Progenitor cell of endocrine pancreas (in vitro differentiated cells): ENCODE measurements at regions not wholly inside any gene's neighbourhood (a gene's known extent, or its start where the extent isn't known, plus 50 kb on each side); places are given as distances from the start of the nearest gene placed in this dataset.
"Not testable (repeated sequence)": the region's sequence is repeated elsewhere in the genome, so short reads cannot be mapped to it uniquely, and the experiment has no call there.

Source experiments
- DNase-seq: peaks from one replicate; pipeline ENCODE4 v3.0.0; 2021; ENCODE audit warnings: low spot score; ENCODE audit not compliant: unreplicated experiment
- H3K27ac Mint-ChIP-seq: 2 replicates; pipeline ENCODE4 v1.8.0; 2021; ENCODE audit warnings: mild to moderate bottlenecking, moderate library complexity, mixed read lengths
- H3K27me3 Mint-ChIP-seq: 2 replicates; pipeline ENCODE4 v1.8.0; 2021; ENCODE audit warnings: mixed read lengths
- H3K36me3 Mint-ChIP-seq: 2 replicates; pipeline ENCODE4 v1.8.0; 2022; ENCODE audit warnings: mixed read lengths; ENCODE audit not compliant: insufficient read depth
- H3K4me1 Mint-ChIP-seq: 2 replicates; pipeline ENCODE4 v1.8.0; 2021; ENCODE audit warnings: low read depth, mixed read lengths
- H3K4me3 Mint-ChIP-seq: 2 replicates; pipeline ENCODE4 v1.8.0; 2021; ENCODE audit warnings: low read depth, mild to moderate bottlenecking, moderate library complexity, mixed read lengths
- H3K9me3 Mint-ChIP-seq: 2 replicates; pipeline ENCODE4 v1.8.0; 2021; ENCODE audit warnings: low read depth, mixed read lengths
- CTCF ChIP-seq: fragments of 200-600 bp; sonication (generic); IDR thresholded peaks from one replicate; pipeline ENCODE4 v1.5.0; 2021; ENCODE audit warnings: antibody characterized with exemption, mild to moderate bottlenecking; ENCODE audit not compliant: unreplicated experiment

GRCh38 chr3:177629276-177629675, 432.0 kb upstream of the TBL1XR1 start:
- Mint-ChIP-seq H3K4me3 (no peak overlapping the region), H3K36me3 (no peaks in the 10 kb centered on the region), H3K27me3 (no peaks in the 10 kb centered on the region), H3K27ac (no peak overlapping the region), H3K4me1 (no peaks in the 10 kb centered on the region), H3K9me3 (peaks cover 19% of the 10 kb centered on the region)
- TF ChIP-seq CTCF = no peak
- no peak for DNase-seq

- Mint-ChIP-seq H3K27ac (no peak overlapping the region), H3K9me3 (peaks cover 19% of the 10 kb centered on the region), H3K4me3 (no peak overlapping the region), H3K27me3 (no peaks in the 10 kb centered on the region), H3K4me1 (no peaks in the 10 kb centered on the region), H3K36me3 (no peaks in the 10 kb centered on the region)
- no peak for TF ChIP-seq CTCF
- no peak for DNase-seq
Observed at GRCh38 chr3:177633671-177634207, 436.5 kb upstream of the TBL1XR1 start.

- H3K4me3 Mint-ChIP-seq, H3K27me3 Mint-ChIP-seq, H3K27ac Mint-ChIP-seq, DNase-seq, H3K36me3 Mint-ChIP-seq, H3K4me1 Mint-ChIP-seq: not testable (repeated sequence)
- H3K9me3 Mint-ChIP-seq = peaks cover 21% of the 10 kb centered on the region
Observed at GRCh38 chr3:177635601-177636106, 438.4 kb upstream of the TBL1XR1 start.

- no peak for TF ChIP-seq CTCF
- DNase-seq = no peak
- peaks cover 17% of the 10 kb centered on the region for H3K9me3 Mint-ChIP-seq
- H3K27ac Mint-ChIP-seq = no peak overlapping the region
- H3K36me3 Mint-ChIP-seq = no peaks in the 10 kb centered on the region
- no peaks in the 10 kb centered on the region for H3K27me3 Mint-ChIP-seq
- H3K4me3 Mint-ChIP-seq = no peak overlapping the region
- H3K4me1 Mint-ChIP-seq = peaks cover 2% of the 10 kb centered on the region
Observed at GRCh38 chr3:177640319-177640965, 443.2 kb upstream of the TBL1XR1 start.

- no peak overlapping the region for H3K27ac Mint-ChIP-seq
Observed at GRCh38 chr3:177641206-177641605, 443.9 kb upstream of the TBL1XR1 start.

More at GRCh38 chr3:177641206-177641605, 443.9 kb upstream of the TBL1XR1 start:
- DNase-seq = no peak
- H3K27me3 Mint-ChIP-seq = no peaks in the 10 kb centered on the region
- TF ChIP-seq CTCF = no peak
- H3K4me3 Mint-ChIP-seq = no peak overlapping the region
- peaks cover 2% of the 10 kb centered on the region for H3K4me1 Mint-ChIP-seq
- H3K9me3 Mint-ChIP-seq = peaks cover 9% of the 10 kb centered on the region
- no peaks in the 10 kb centered on the region for H3K36me3 Mint-ChIP-seq
